K562 (cell line): ENCODE measurements at regions not wholly inside any gene's neighbourhood (a gene's known extent, or its start where the extent isn't known, plus 50 kb on each side); places are given as distances from the start of the nearest gene placed in this dataset.

ENCODE experiments used
- ADNP ChIP-seq: fragments of 200-800 bp; sonication (Bioruptor generic); IDR thresholded peaks from 2 replicates; pipeline ENCODE4 v1.6.1; 2016; ENCODE audit warnings: missing genetic modification characterization, missing compliant biosample characterization
- BRF2 ChIP-seq: IDR thresholded peaks from 3 replicates; pipeline ENCODE4 v1.6.1; 2011; ENCODE audit warnings: borderline replicate concordance, mild to moderate bottlenecking; ENCODE audit not compliant: insufficient read length, insufficient read depth
- CAMTA2 ChIP-seq: fragments of 250-450 bp; sonication (Bioruptor Pico); conservative IDR thresholded peaks from 2 replicates; pipeline ENCODE4 v1.5.1; 2022
- CHD4 ChIP-seq: fragments of 200-600 bp; sonication (generic); IDR thresholded peaks from 3 replicates; pipeline ENCODE4 v1.6.1; 2012; ENCODE audit warnings: low read depth, mild to moderate bottlenecking, mixed read lengths, low read length, inconsistent platforms; ENCODE audit not compliant: insufficient read depth, insufficient replicate concordance, poor library complexity, severe bottlenecking
- CREB3 ChIP-seq: fragments of 450-650 bp; conservative IDR thresholded peaks from 2 replicates; pipeline ENCODE4 v1.6.1; 2016; ENCODE audit warnings: missing genetic modification characterization, low read depth, mild to moderate bottlenecking, missing compliant biosample characterization, moderate library complexity
- DNMT1 ChIP-seq: fragments of 450-650 bp; IDR thresholded peaks from 2 replicates; pipeline ENCODE4 v1.6.1; 2016; ENCODE audit warnings: antibody characterized with exemption, mild to moderate bottlenecking
- FUS ChIP-seq: fragments of 200-400 bp; formaldehyde crosslinking; optimal IDR thresholded peaks from 2 replicates; pipeline ENCODE3; 2017; ENCODE audit warnings: low read depth, low read length
- GATA2 ChIP-seq: sonication (generic); formaldehyde crosslinking; IDR thresholded peaks from 2 replicates; pipeline ENCODE4 v1.4.0; 2020; ENCODE audit warnings: mild to moderate bottlenecking, missing genetic modification reagents
- HIVEP1 ChIP-seq: fragments of 250-450 bp; sonication (Bioruptor Pico); IDR thresholded peaks from 2 replicates; pipeline ENCODE4 v1.4.0; 2020; ENCODE audit warnings: mild to moderate bottlenecking
- IRF2 ChIP-seq: sonication (generic); formaldehyde crosslinking; IDR thresholded peaks from 2 replicates; pipeline ENCODE4 v1.8.1; 2022; ENCODE audit warnings: mild to moderate bottlenecking, missing genetic modification reagents
- MCM2 ChIP-seq: fragments of 450-650 bp; IDR thresholded peaks from 2 replicates; pipeline ENCODE4 v1.6.1; 2017; ENCODE audit warnings: low read depth, mild to moderate bottlenecking
- NFE2L1 ChIP-seq: fragments of 450-650 bp; IDR thresholded peaks from 2 replicates; pipeline ENCODE4 v1.6.1; 2016; ENCODE audit warnings: missing genetic modification characterization, low read depth, mild to moderate bottlenecking, missing compliant biosample characterization, moderate library complexity, borderline replicate concordance
- NFRKB ChIP-seq: fragments of 450-650 bp; IDR thresholded peaks from 2 replicates; pipeline ENCODE4 v1.6.1; 2016; ENCODE audit warnings: low read depth
- POLR2A ChIP-seq: fragments of 450-650 bp; conservative IDR thresholded peaks from 2 replicates; pipeline ENCODE4 v1.6.1; 2016
- PYGO2 ChIP-seq: fragments of 450-650 bp; IDR thresholded peaks from 2 replicates; pipeline ENCODE4 v1.6.1; 2016; ENCODE audit warnings: mild to moderate bottlenecking, missing genetic modification characterization, moderate library complexity, missing compliant biosample characterization
- STAG1 ChIP-seq: sonication (generic); formaldehyde crosslinking; IDR thresholded peaks from 2 replicates; pipeline ENCODE4 v1.5.0; 2020; ENCODE audit warnings: missing genetic modification reagents, borderline replicate concordance
- THRA ChIP-seq: fragments of 450-650 bp; IDR thresholded peaks from 2 replicates; pipeline ENCODE4 v1.6.1; 2017; ENCODE audit warnings: mild to moderate bottlenecking, moderate library complexity
- ZNF239 ChIP-seq: fragments of 250-450 bp; sonication (Bioruptor Pico); IDR thresholded peaks from 2 replicates; pipeline ENCODE4 v1.4.0; 2020; ENCODE audit warnings: mild to moderate bottlenecking
- ZNF583 ChIP-seq: fragments of 250-450 bp; sonication (Bioruptor Pico); IDR thresholded peaks from 2 replicates; pipeline ENCODE4 v1.4.0; 2020
- ZNF766 ChIP-seq: fragments of 200-800 bp; sonication (Bioruptor generic); conservative IDR thresholded peaks from 2 replicates; pipeline ENCODE4 v1.6.1; 2016; ENCODE audit warnings: missing genetic modification characterization, missing compliant biosample characterization
- ZNF79 ChIP-seq: fragments of 250-450 bp; sonication (Bioruptor Pico); IDR thresholded peaks from 2 replicates; pipeline ENCODE4 v1.4.0; 2020; ENCODE audit warnings: low read depth, mild to moderate bottlenecking, moderate library complexity
- TF ChIP-seq, protein P1 (sequence below): fragments of 250-450 bp; sonication (Bioruptor Pico); IDR thresholded peaks from 2 replicates; pipeline ENCODE4 v1.8.0; 2022; ENCODE audit warnings: moderate library complexity, mild to moderate bottlenecking, inconsistent platforms
- TF ChIP-seq, protein P2 (sequence below): conservative IDR thresholded peaks from 2 replicates; pipeline ENCODE4 v1.6.1; 2011; ENCODE audit warnings: low read depth, mild to moderate bottlenecking, low read length; ENCODE audit not compliant: control insufficient read depth

- TF ChIP-seq BRF2 (no peak), CHD4 (no peak), ZNF583 (peak; percentile 28; the same call in 1 of the 2 replicates), FUS (no peak), HIVEP1 (CRISPR knock-in tag) (peak; percentile 80; the same call in 1 of the 2 replicates), CAMTA2 (CRISPR knock-in tag) (no peak), NFE2L1 (tag) (no peak), DNMT1 (no peak), ZNF239 (CRISPR knock-in tag) (peak; percentile 77), ZNF766 (CRISPR knock-in tag) (peak; percentile 51; the same call in 1 of the 2 replicates), ZNF79 (CRISPR knock-in tag) (peak; percentile 84; the same call in 1 of the 2 replicates), POLR2A (no peak), IRF2 (CRISPR knock-in tag) (no peak), CREB3 (tag) (peak; percentile 60; the same call in 1 of the 2 replicates), ADNP (tag) (no peak), THRA (no peak), MCM2 (no peak), STAG1 (CRISPR knock-in tag) (no peak), GATA2 (CRISPR knock-in tag) (no peak), NFRKB (no peak), PYGO2 (tag) (no peak)
- TF ChIP-seq, protein P1, sequence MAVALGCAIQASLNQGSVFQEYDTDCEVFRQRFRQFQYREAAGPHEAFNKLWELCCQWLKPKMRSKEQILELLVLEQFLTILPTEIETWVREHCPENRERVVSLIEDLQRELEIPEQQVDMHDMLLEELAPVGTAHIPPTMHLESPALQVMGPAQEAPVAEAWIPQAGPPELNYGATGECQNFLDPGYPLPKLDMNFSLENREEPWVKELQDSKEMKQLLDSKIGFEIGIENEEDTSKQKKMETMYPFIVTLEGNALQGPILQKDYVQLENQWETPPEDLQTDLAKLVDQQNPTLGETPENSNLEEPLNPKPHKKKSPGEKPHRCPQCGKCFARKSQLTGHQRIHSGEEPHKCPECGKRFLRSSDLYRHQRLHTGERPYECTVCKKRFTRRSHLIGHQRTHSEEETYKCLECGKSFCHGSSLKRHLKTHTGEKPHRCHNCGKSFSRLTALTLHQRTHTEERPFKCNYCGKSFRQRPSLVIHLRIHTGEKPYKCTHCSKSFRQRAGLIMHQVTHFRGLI (CRISPR knock-in tag) = peak; percentile 94
- TF ChIP-seq, protein P2, sequence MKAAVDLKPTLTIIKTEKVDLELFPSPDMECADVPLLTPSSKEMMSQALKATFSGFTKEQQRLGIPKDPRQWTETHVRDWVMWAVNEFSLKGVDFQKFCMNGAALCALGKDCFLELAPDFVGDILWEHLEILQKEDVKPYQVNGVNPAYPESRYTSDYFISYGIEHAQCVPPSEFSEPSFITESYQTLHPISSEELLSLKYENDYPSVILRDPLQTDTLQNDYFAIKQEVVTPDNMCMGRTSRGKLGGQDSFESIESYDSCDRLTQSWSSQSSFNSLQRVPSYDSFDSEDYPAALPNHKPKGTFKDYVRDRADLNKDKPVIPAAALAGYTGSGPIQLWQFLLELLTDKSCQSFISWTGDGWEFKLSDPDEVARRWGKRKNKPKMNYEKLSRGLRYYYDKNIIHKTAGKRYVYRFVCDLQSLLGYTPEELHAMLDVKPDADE = no peak
Observed at GRCh38 chr20:48094196-48094749, 309.0 kb upstream of the SULF2 start (continued).
